MM.1S (cell line): ENCODE measurements at regions not wholly inside any gene's neighbourhood (a gene's known extent, or its start where the extent isn't known, plus 50 kb on each side); places are given as distances from the start of the nearest gene placed in this dataset.

Experiments used
- CTCF ChIP-seq: fragments of 300-600 bp; sonication (generic); IDR thresholded peaks from 2 replicates; pipeline ENCODE4 v1.5.1; 2016; ENCODE audit warnings: antibody characterized with exemption, low read length, mixed read lengths
- EZH2 ChIP-seq: fragments of 300-600 bp; sonication (generic); optimal IDR thresholded peaks from 2 replicates; pipeline ENCODE3; 2017; ENCODE audit warnings: low read depth, mild to moderate bottlenecking, antibody characterized with exemption, low read length, mixed read lengths

GRCh38 chr18:11488175-11488574 lies 121.2 kb upstream of the SLC35G4 start:
- TF ChIP-seq CTCF (no peak), EZH2 (no peak)
